ENCODE measurements at regions not wholly inside any gene's neighbourhood (a gene's known extent, or its start where the extent isn't known, plus 50 kb on each side); places are given as distances from the start of the nearest gene placed in this dataset.

DNA sequence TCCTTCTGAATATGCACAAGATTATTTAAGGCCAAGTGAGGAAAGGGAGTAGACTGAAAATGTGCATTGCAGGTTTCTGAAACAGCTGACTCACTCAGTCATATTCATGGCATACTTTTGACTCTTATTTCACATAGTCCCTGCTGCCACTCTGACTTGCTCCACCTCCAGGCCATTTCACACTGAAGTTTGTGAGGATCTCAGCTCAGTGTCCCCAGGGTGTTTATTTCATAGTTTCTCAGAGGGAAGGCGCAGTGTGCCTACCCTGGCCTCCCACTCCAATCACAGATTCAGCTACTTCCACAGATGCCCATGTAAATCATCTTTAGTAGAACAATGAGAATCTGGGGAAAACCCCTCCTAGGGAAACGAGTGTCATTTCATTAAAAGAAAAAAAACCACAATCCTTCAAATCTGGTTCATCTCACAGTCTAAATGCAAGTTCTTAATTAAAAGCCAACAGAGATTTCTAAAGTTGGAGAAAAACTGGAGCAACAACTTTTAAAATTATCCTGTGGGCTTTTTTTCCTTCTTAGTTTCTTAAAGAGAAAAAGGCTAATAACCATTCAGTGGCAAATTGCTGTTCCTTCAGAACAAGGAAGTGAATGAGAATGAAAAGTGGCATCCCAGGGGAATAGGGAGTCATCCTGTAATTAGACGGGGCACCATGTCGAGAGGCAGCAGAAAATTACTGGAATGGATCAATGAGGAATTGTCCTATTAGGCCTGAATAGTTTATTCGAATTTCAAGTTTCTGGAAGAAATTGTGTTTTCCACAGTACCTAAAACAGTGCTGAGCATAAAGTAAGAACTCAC lies 133.6 kb downstream of the TFAP2B start:
- intact Hi-C loops (cut with DNase I) = no loop called here

GRCh38 chr6:50956014-50956413 lies 137.3 kb downstream of the TFAP2B start:
- H3K27ac ChIP-seq (ENCODE audit: low read depth in 1 of 2, low read length in 2 of 2) = no peak overlapping the region
- intact Hi-C loops (cut with DNase I) = no loop called here
- WGBS, 2 donors = 77 to 79% methylated on average over 6 of the region's 6 CpGs

More for the DNA sequence above, 133.6 kb downstream of the TFAP2B start:
- no peaks in the 10 kb centered on the region for H3K9me3 ChIP-seq (ENCODE audit: control insufficient read depth, low read length)
- H3K36me3 ChIP-seq (ENCODE audit: control insufficient read depth in 1 of 2, insufficient read depth in 2 of 2, low read length in 1 of 2) = no peaks in the 10 kb centered on the region
- no peak for ATAC-seq (ENCODE audit: low FRiP score)
- H3K27me3 ChIP-seq (ENCODE audit: control insufficient read depth in 1 of 2, insufficient read depth in 2 of 2, low read length in 1 of 2) = no peaks in the 10 kb centered on the region
- 40% methylated on average over 5 of the region's 5 CpGs for WGBS, 2 donors
- H3K4me3 ChIP-seq (ENCODE audit: low read length in 2 of 2) = no peak overlapping the region
- H3K4me1 ChIP-seq (ENCODE audit: control insufficient read depth in 1 of 2, insufficient read depth in 2 of 2, low read length in 2 of 2) = no peaks in the 10 kb centered on the region
- no peak for DNase-seq
- H3K27ac ChIP-seq (ENCODE audit: low read depth in 1 of 2, low read length in 2 of 2) = no peak overlapping the region

DNA sequence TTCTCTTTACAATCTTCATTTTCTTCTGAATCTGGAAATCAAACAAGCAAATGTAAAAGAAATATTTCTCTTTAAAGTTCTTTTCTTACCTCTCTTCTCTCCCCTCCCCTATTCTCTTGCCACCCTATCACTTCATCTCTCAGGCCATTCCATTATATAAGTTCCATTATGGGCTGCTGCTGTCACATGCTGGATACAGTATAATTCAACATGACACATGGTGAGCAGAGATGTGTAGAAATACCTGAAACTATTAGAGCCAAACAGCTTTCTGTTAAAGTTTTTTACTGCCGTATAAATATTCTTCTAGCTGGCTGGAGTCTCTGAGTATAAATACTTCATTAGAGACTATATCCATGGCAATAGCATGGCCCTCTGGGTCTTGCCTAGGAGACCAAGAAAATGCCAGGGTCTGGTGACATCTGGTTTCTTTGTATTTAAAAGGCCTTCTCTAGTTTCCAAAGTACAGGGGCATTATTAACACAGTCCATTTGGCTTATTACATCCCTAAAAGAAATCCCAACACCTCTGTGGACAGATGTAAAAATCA lies 139.6 kb downstream of the TFAP2B start:
- Histone ChIP-seq H3K27me3 (ENCODE audit: control insufficient read depth in 1 of 2, insufficient read depth in 2 of 2, low read length in 1 of 2) (no peaks in the 10 kb centered on the region), H3K36me3 (ENCODE audit: control insufficient read depth in 1 of 2, insufficient read depth in 2 of 2, low read length in 1 of 2) (no peaks in the 10 kb centered on the region), H3K27ac (ENCODE audit: low read depth in 1 of 2, low read length in 2 of 2) (no peak overlapping the region), H3K4me3 (ENCODE audit: low read length in 2 of 2) (no peak overlapping the region), H3K4me1 (ENCODE audit: control insufficient read depth in 1 of 2, insufficient read depth in 2 of 2, low read length in 2 of 2) (no peaks in the 10 kb centered on the region), H3K9me3 (ENCODE audit: control insufficient read depth, low read length) (no peaks in the 10 kb centered on the region)
- 78 to 85% methylated on average over 1 of the region's 1 CpG for WGBS, 2 donors
- DNase-seq (no peak), ATAC-seq (ENCODE audit: low FRiP score) (no peak)
- intact Hi-C loops (cut with DNase I) = no loop called here

More at GRCh38 chr6:50956014-50956413, 137.3 kb downstream of the TFAP2B start:
- Histone ChIP-seq H3K4me3 (ENCODE audit: low read length in 2 of 2) (no peak overlapping the region), H3K27me3 (ENCODE audit: control insufficient read depth in 1 of 2, insufficient read depth in 2 of 2, low read length in 1 of 2) (no peaks in the 10 kb centered on the region), H3K9me3 (ENCODE audit: control insufficient read depth, low read length) (no peaks in the 10 kb centered on the region), H3K4me1 (ENCODE audit: control insufficient read depth in 1 of 2, insufficient read depth in 2 of 2, low read length in 2 of 2) (no peaks in the 10 kb centered on the region), H3K36me3 (ENCODE audit: control insufficient read depth in 1 of 2, insufficient read depth in 2 of 2, low read length in 1 of 2) (no peaks in the 10 kb centered on the region)
- ATAC-seq (ENCODE audit: low FRiP score) (no peak), DNase-seq (no peak)

- DNase-seq = no peak
- Histone ChIP-seq H3K36me3 (ENCODE audit: control insufficient read depth in 1 of 2, insufficient read depth in 2 of 2, low read length in 1 of 2) (no peaks in the 10 kb centered on the region), H3K9me3 (ENCODE audit: control insufficient read depth, low read length) (no peaks in the 10 kb centered on the region), H3K27me3 (ENCODE audit: control insufficient read depth in 1 of 2, insufficient read depth in 2 of 2, low read length in 1 of 2) (no peaks in the 10 kb centered on the region), H3K4me3 (ENCODE audit: low read length in 2 of 2) (no peak overlapping the region), H3K27ac (ENCODE audit: low read depth in 1 of 2, low read length in 2 of 2) (no peak overlapping the region), H3K4me1 (ENCODE audit: control insufficient read depth in 1 of 2, insufficient read depth in 2 of 2, low read length in 2 of 2) (no peaks in the 10 kb centered on the region)
- WGBS, 2 donors = 81 to 86% methylated on average over 4 of the region's 4 CpGs
- intact Hi-C loops (cut with DNase I) = no loop called here
- no peak for ATAC-seq (ENCODE audit: low FRiP score)
These were observed 140.5 kb downstream of the TFAP2B start for GRCh38 chr6:50959081-50959641.

DNA sequence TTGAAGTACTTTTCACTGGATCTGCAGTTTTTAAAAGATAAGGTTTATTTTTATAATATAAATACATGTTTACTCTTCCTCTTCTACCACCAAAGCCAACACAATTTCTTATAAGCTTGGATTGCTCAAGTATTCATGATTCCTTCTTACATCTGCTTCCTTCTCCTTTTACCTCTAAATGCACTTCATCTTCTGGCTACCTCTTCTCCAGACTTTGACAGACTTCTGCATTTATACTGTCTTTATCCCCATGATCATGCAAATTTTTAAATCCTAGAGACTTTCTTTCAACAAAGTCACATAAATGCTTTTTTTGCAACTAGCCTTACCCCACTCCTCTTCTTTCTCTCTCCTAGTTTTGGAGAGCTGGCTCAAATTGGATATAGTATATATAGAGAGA lies 142.9 kb downstream of the TFAP2B start:
- no peaks in the 10 kb centered on the region for H3K4me1 ChIP-seq (ENCODE audit: control insufficient read depth in 1 of 2, insufficient read depth in 2 of 2, low read length in 2 of 2)
- no peak for ATAC-seq (ENCODE audit: low FRiP score)

GRCh38 chr6:50962213-50962759 lies 143.6 kb downstream of the TFAP2B start:
- Histone ChIP-seq H3K36me3 (ENCODE audit: control insufficient read depth in 1 of 2, insufficient read depth in 2 of 2, low read length in 1 of 2) (no peaks in the 10 kb centered on the region), H3K4me3 (ENCODE audit: low read length in 2 of 2) (no peak overlapping the region), H3K9me3 (ENCODE audit: control insufficient read depth, low read length) (no peaks in the 10 kb centered on the region), H3K27ac (ENCODE audit: low read depth in 1 of 2, low read length in 2 of 2) (no peak overlapping the region), H3K27me3 (ENCODE audit: control insufficient read depth in 1 of 2, insufficient read depth in 2 of 2, low read length in 1 of 2) (no peaks in the 10 kb centered on the region), H3K4me1 (ENCODE audit: control insufficient read depth in 1 of 2, insufficient read depth in 2 of 2, low read length in 2 of 2) (no peaks in the 10 kb centered on the region)
- intact Hi-C loops (cut with DNase I) = no loop called here
- no peak for ATAC-seq (ENCODE audit: low FRiP score)
- no peak for DNase-seq

More for the DNA sequence above, 142.9 kb downstream of the TFAP2B start:
- Histone ChIP-seq H3K4me3 (ENCODE audit: low read length in 2 of 2) (no peak overlapping the region), H3K9me3 (ENCODE audit: control insufficient read depth, low read length) (no peaks in the 10 kb centered on the region), H3K27ac (ENCODE audit: low read depth in 1 of 2, low read length in 2 of 2) (no peak overlapping the region), H3K36me3 (ENCODE audit: control insufficient read depth in 1 of 2, insufficient read depth in 2 of 2, low read length in 1 of 2) (no peaks in the 10 kb centered on the region), H3K27me3 (ENCODE audit: control insufficient read depth in 1 of 2, insufficient read depth in 2 of 2, low read length in 1 of 2) (no peaks in the 10 kb centered on the region)
- intact Hi-C loops (cut with DNase I) = no loop called here
- no peak for DNase-seq

DNA sequence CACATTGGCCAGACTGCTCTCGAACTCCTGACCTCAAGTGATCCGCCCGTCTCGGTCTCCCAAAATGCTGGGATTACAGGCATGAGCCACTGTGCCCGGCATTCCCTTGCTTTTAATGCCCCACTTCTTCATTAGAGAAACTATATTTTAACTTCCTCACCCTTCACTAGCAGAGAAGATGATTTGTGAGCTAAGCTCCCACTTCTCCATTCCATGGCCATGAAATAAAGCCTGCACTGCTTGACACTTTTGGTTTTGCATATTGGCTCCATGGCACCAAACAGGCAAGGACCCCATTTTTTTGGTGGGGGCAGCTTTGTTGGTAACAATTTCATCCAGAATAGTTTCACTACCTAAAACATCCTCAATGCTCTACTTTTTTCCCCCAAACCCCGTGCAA lies 145.3 kb downstream of the TFAP2B start:
- no peaks in the 10 kb centered on the region for H3K4me1 ChIP-seq (ENCODE audit: control insufficient read depth in 1 of 2, insufficient read depth in 2 of 2, low read length in 2 of 2)
- H3K27ac ChIP-seq (ENCODE audit: low read depth in 1 of 2, low read length in 2 of 2) = no peak overlapping the region
- no peaks in the 10 kb centered on the region for H3K36me3 ChIP-seq (ENCODE audit: control insufficient read depth in 1 of 2, insufficient read depth in 2 of 2, low read length in 1 of 2)
- DNase-seq (no peak), ATAC-seq (ENCODE audit: low FRiP score) (no peak)
- H3K4me3 ChIP-seq (ENCODE audit: low read length in 2 of 2) = no peak overlapping the region
- intact Hi-C loops (cut with DNase I) = no loop called here
- H3K27me3 ChIP-seq (ENCODE audit: control insufficient read depth in 1 of 2, insufficient read depth in 2 of 2, low read length in 1 of 2) = no peaks in the 10 kb centered on the region
- 86 to 88% methylated on average over 6 of the region's 6 CpGs for WGBS, 2 donors
- no peaks in the 10 kb centered on the region for H3K9me3 ChIP-seq (ENCODE audit: control insufficient read depth, low read length)

DNA sequence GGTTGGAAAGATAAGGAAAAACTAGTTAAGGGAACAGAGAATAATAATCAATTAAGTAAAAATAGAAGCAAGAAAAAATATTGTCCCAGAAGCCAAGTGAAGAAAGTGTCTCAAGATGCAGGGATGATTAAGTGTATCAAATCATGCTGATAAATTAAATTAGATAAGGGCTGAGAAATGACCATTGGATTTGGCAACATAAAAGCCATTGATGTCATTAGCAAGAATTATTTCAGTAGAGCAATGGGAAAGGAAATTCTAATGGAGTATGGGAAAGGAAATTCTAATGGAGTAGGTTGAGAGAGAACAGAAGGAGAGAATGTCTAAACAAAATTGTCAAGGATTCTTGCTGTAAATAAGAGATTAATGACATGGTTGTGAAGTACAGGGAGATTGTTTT lies 146.8 kb downstream of the TFAP2B start:
- intact Hi-C loops (cut with DNase I) = no loop called here
- ATAC-seq (ENCODE audit: low FRiP score) = no peak
- H3K27ac ChIP-seq (ENCODE audit: low read depth in 1 of 2, low read length in 2 of 2) = no peak overlapping the region

GRCh38 chr6:50966532-50966931 lies 147.9 kb downstream of the TFAP2B start:
- intact Hi-C loops (cut with DNase I) = no loop called here

More for the DNA sequence above, 146.8 kb downstream of the TFAP2B start:
- H3K27me3 ChIP-seq (ENCODE audit: control insufficient read depth in 1 of 2, insufficient read depth in 2 of 2, low read length in 1 of 2) = no peaks in the 10 kb centered on the region
- no peak for DNase-seq
- H3K4me1 ChIP-seq (ENCODE audit: control insufficient read depth in 1 of 2, insufficient read depth in 2 of 2, low read length in 2 of 2) = no peaks in the 10 kb centered on the region
- H3K36me3 ChIP-seq (ENCODE audit: control insufficient read depth in 1 of 2, insufficient read depth in 2 of 2, low read length in 1 of 2) = no peaks in the 10 kb centered on the region
- H3K9me3 ChIP-seq (ENCODE audit: control insufficient read depth, low read length) = no peaks in the 10 kb centered on the region
- H3K4me3 ChIP-seq (ENCODE audit: low read length in 2 of 2) = no peak overlapping the region

More at GRCh38 chr6:50966532-50966931, 147.9 kb downstream of the TFAP2B start:
- no peaks in the 10 kb centered on the region for H3K9me3 ChIP-seq (ENCODE audit: control insufficient read depth, low read length)
- no peaks in the 10 kb centered on the region for H3K27me3 ChIP-seq (ENCODE audit: control insufficient read depth in 1 of 2, insufficient read depth in 2 of 2, low read length in 1 of 2)
- no peaks in the 10 kb centered on the region for H3K36me3 ChIP-seq (ENCODE audit: control insufficient read depth in 1 of 2, insufficient read depth in 2 of 2, low read length in 1 of 2)
- H3K4me3 ChIP-seq (ENCODE audit: low read length in 2 of 2) = no peak overlapping the region
- 55 to 73% methylated on average over 1 of the region's 1 CpG for WGBS, 2 donors
- ATAC-seq (ENCODE audit: low FRiP score) (no peak), DNase-seq (no peak)
- no peaks in the 10 kb centered on the region for H3K4me1 ChIP-seq (ENCODE audit: control insufficient read depth in 1 of 2, insufficient read depth in 2 of 2, low read length in 2 of 2)
- H3K27ac ChIP-seq (ENCODE audit: low read depth in 1 of 2, low read length in 2 of 2) = no peak overlapping the region

All from aorta (tissue), 5 donors.